ENCODE measurements at regions not wholly inside any gene's neighbourhood (a gene's known extent, or its start where the extent isn't known, plus 50 kb on each side); places are given as distances from the start of the nearest gene placed in this dataset.

- TF ChIP-seq POLR2AphosphoS5 (IDR thresholded peaks at IDR 0.05; ENCODE audit: low read depth, low read length) = no peak
- no peak for TF ChIP-seq POLR2A (IDR thresholded peaks at IDR 0.05; ENCODE audit: low read depth, low read length)
These were observed 396.6 kb downstream of the BRINP2 start for GRCh38 chr1:177567393-177567792.

Data from GM12892 (cell line).